Tibial nerve (tissue), 4 donors: ENCODE measurements at regions not wholly inside any gene's neighbourhood (a gene's known extent, or its start where the extent isn't known, plus 50 kb on each side); places are given as distances from the start of the nearest gene placed in this dataset.

Experiments
- DNase-seq, 2 donors: peaks; one replicate each; pipeline ENCODE4 v3.0.0-alpha.2; 2019; ENCODE audit warnings: low spot score in 2 of 2
- H3K27ac ChIP-seq, 4 donors: fragments of 200-600 bp; sonication (generic) in 3 of 4; one replicate each; pipeline ENCODE4 v1.5.1; 2017 to 2019; ENCODE audit warnings: mild to moderate bottlenecking in 1 of 4
- H3K27me3 ChIP-seq, 2 donors: fragments of 200-600 bp; sonication (generic) in 1 of 2; one replicate each; pipeline versions ENCODE4 v1.5.1 to v1.6.0; 2017 to 2019
- H3K36me3 ChIP-seq, 3 donors: fragments of 200-600 bp; sonication (generic); one replicate each; pipeline ENCODE4 v1.5.1; 2018 to 2019
- H3K4me1 ChIP-seq, 4 donors: fragments of 200-600 bp; sonication (generic) in 3 of 4; one replicate each; pipeline ENCODE4 v1.5.1; 2017 to 2019
- H3K4me3 ChIP-seq, 4 donors: fragments of 200-600 bp; sonication (generic) in 3 of 4; one replicate each; pipeline ENCODE4 v1.5.1; 2017 to 2019; ENCODE audit warnings: mild to moderate bottlenecking in 1 of 4, moderate library complexity in 1 of 4
- H3K9me3 ChIP-seq, 4 donors: fragments of 200-600 bp; sonication (generic) in 3 of 4; one replicate each; pipeline ENCODE4 v1.5.1; 2017 to 2019
- EP300 ChIP-seq, 2 donors: sonication (generic); formaldehyde crosslinking; IDR thresholded peaks; one replicate each; pipeline ENCODE4 v1.6.1; 2017; ENCODE audit warnings: antibody characterized with exemption in 2 of 2, mild to moderate bottlenecking in 1 of 2
- POLR2A ChIP-seq, 2 donors: fragments of 450-650 bp; IDR thresholded peaks; one replicate each; pipeline ENCODE4 v1.6.1; 2017; ENCODE audit warnings: antibody characterized with exemption in 2 of 2, mild to moderate bottlenecking in 2 of 2, moderate library complexity in 2 of 2
- WGBS, 2 donors: methylation state at CpG; one replicate each; pipeline ENCODE4 v1.1.5; 2018; 5-methylcytosine and 5-hydroxymethylcytosine counted together
- TF ChIP-seq, protein P1 (sequence below), 5 experiments: fragments of 200-600 bp in 3 of 5; fragments of 450-650 bp in 2 of 5; sonication (generic) in 3 of 5; IDR thresholded peaks; one replicate each; pipeline ENCODE4 v1.5.1; 2016 to 2019; ENCODE audit warnings: antibody characterized with exemption in 5 of 5, mild to moderate bottlenecking in 3 of 5, moderate library complexity in 2 of 5

DNA sequence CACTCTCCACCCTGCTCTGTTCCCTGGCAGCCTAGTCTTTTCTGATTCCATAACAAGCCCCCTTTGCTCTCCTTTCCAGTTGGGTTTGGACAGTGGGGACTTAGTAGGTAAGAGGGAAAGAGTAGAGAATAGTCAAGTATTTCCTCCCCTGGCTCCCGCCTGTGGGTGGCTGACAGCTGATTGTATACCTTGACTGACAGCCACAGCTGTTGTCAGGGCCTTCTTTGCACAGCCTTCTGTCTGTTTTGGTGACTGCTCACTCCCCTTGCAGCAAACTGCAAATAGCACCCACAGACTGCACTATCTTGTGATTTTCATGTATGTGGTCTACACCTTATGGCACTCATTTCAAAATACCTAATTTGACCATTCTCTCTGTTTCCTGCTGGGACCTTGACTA is 486.3 kb downstream of the ACTR3B start:
- H3K36me3 ChIP-seq = no peaks in the 10 kb centered on the region
- H3K27me3 ChIP-seq = no peaks in the 10 kb centered on the region
- H3K4me1 ChIP-seq = no peaks in the 10 kb centered on the region
- WGBS, 2 donors = 89 to 100% methylated on average over 1 of the region's 1 CpG
- H3K9me3 ChIP-seq = peaks cover 0 to 8% (median 0%) of the 10 kb centered on the region in 4 donors
- DNase-seq = no peak
- no peak overlapping the region for H3K4me3 ChIP-seq
- no peak for TF ChIP-seq EP300 (IDR thresholded peaks at IDR 0.05)
- H3K27ac ChIP-seq = no peak overlapping the region

DNA sequence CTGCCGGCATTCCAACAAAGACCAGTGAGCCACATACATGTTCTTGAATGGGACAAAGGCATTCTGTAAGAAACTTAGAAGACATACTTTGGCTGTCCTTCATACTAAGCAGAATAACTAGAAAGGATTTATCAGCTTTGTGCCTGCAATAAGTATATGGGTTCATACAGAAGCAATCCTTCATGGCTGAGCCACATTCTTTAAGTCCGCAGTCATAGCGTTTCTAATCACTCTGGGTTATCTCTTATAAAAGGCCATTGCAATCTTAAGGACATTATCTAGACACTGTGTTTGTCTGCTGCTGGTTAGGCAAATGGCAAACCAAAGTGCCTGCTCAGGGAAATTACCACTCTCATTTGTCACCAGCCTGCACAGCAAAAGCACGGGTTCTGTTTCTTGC is 488.4 kb downstream of the ACTR3B start:
- Histone ChIP-seq H3K27ac (no peak overlapping the region), H3K27me3 (no peaks in the 10 kb centered on the region), H3K9me3 (peaks cover 0 to 13% (median 0%) of the 10 kb centered on the region in 4 donors), H3K4me1 (no peaks in the 10 kb centered on the region), H3K36me3 (no peaks in the 10 kb centered on the region), H3K4me3 (no peak overlapping the region)
- TF ChIP-seq EP300 (IDR thresholded peaks at IDR 0.05) (no peak), POLR2A (IDR thresholded peaks at IDR 0.05) (no peak)
- TF ChIP-seq, protein P1, sequence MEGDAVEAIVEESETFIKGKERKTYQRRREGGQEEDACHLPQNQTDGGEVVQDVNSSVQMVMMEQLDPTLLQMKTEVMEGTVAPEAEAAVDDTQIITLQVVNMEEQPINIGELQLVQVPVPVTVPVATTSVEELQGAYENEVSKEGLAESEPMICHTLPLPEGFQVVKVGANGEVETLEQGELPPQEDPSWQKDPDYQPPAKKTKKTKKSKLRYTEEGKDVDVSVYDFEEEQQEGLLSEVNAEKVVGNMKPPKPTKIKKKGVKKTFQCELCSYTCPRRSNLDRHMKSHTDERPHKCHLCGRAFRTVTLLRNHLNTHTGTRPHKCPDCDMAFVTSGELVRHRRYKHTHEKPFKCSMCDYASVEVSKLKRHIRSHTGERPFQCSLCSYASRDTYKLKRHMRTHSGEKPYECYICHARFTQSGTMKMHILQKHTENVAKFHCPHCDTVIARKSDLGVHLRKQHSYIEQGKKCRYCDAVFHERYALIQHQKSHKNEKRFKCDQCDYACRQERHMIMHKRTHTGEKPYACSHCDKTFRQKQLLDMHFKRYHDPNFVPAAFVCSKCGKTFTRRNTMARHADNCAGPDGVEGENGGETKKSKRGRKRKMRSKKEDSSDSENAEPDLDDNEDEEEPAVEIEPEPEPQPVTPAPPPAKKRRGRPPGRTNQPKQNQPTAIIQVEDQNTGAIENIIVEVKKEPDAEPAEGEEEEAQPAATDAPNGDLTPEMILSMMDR (IDR thresholded peaks at IDR 0.05) = no peak
- WGBS, 2 donors = 64 to 67% methylated on average over 4 of the region's 4 CpGs
- no peak for DNase-seq

DNA sequence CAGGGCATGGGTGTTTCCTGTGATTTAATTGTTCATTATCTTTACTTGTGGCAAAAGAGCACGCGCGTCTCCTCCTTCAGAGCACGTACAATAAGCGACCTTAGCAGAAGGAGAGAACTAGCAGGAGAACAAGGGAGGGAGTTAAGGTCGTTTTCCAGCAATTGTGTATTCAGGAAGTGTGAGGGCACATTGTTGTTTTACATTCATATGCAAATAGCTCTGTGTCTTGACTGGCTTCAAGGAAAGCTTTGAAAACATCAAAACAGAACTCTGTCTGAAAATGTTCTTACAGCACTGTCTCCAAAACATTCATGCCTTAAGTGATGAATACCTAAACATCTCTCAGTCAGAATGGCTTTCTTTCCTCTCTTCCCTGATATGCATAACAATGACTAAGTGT is 499.1 kb downstream of the ACTR3B start:
- Histone ChIP-seq H3K9me3 (no peaks in the 10 kb centered on the region), H3K27me3 (no peaks in the 10 kb centered on the region), H3K27ac (no peak overlapping the region), H3K36me3 (no peaks in the 10 kb centered on the region), H3K4me3 (no peak overlapping the region), H3K4me1 (no peaks in the 10 kb centered on the region)
- DNase-seq = no peak
- no peak for TF ChIP-seq POLR2A (IDR thresholded peaks at IDR 0.05)
- no peak for TF ChIP-seq EP300 (IDR thresholded peaks at IDR 0.05)
- TF ChIP-seq, protein P1 (IDR thresholded peaks at IDR 0.05) = no peak
- WGBS, 2 donors = 56 to 65% methylated on average over 6 of the region's 6 CpGs

DNA sequence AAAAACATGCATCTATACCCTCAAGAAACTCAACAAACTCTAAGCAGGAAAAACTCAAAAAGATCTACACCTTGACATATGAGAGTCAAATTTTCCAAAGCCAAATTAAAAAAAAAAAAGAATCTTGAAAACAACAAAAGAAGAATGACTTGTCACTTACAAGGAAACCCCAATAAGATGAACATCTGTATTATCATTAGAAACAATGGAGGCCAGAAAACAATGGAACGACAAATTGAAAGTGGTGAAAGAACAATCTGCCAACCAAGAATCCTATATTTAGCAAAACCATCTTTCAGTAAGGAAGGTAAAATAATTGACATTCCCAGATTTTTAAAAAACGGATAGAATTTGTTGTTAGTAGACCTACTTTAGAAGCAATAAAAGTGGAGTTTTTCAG is 516.8 kb downstream of the ACTR3B start:
- no peak overlapping the region for H3K4me3 ChIP-seq
- WGBS, 2 donors = 94% methylated on average over 2 of the region's 2 CpGs
- H3K27ac ChIP-seq = no peak overlapping the region
- H3K27me3 ChIP-seq = no peaks in the 10 kb centered on the region
- H3K9me3 ChIP-seq = peaks cover 0 to 26% (median 2%) of the 10 kb centered on the region in 4 donors
- TF ChIP-seq POLR2A (IDR thresholded peaks at IDR 0.05) = no peak
- TF ChIP-seq EP300 (IDR thresholded peaks at IDR 0.05) = no peak
- TF ChIP-seq, protein P1 (IDR thresholded peaks at IDR 0.05) = no peak
- no peak for DNase-seq
- H3K36me3 ChIP-seq = no peaks in the 10 kb centered on the region
- H3K4me1 ChIP-seq = no peaks in the 10 kb centered on the region

DNA sequence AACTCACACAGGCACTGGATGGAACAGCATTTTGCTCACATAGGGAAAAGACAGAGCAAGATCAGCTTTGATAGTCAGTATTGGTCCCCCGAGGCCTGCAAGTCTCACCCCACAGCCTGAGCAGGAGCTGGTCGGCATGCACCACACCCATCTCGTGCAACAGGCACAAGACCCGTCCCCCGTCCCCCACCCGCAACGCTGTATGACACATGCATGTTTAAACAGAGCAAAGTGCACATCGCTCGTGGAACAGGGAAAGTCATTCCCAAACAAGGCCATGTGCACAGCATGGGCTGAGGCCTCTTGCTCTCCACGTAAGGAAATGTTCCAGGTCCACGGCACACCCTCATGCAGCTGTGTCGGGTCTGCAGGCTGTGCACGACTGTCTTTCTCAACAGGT is 527.2 kb downstream of the ACTR3B start:
- Histone ChIP-seq H3K9me3 (peaks cover 0 to 3% (median 0%) of the 10 kb centered on the region in 4 donors), H3K4me1 (no peaks in the 10 kb centered on the region), H3K27ac (no peak overlapping the region), H3K27me3 (no peaks in the 10 kb centered on the region), H3K4me3 (no peak overlapping the region), H3K36me3 (no peaks in the 10 kb centered on the region)
- TF ChIP-seq, protein P1 (IDR thresholded peaks at IDR 0.05) = no peak
- TF ChIP-seq POLR2A (IDR thresholded peaks at IDR 0.05) = no peak
- TF ChIP-seq EP300 (IDR thresholded peaks at IDR 0.05) = no peak
- DNase-seq = no peak
- WGBS, 2 donors = 91 to 92% methylated on average over 13 of the region's 13 CpGs

DNA sequence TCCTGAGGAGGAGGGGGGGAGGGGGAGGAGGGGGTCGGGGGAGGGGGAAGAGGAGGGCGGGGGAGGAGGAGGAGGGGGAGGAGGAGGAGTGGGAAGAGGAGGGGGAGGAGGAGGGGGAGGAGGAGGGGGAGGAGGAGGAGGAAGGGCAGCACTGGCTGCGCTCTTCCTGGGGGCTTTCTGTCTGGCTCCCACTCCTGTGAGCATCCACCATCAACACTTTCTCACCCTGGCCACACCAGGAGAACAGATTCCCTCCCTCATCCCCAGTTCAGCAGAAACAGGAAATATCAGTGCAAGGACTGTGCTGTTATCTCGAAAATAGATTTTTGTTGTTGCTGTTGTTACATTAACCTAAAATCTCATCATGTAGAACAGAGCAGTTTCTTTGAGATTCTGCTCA is 530.5 kb downstream of the ACTR3B start:
- TF ChIP-seq EP300 (IDR thresholded peaks at IDR 0.05) = no peak
- no peaks in the 10 kb centered on the region for H3K27me3 ChIP-seq
- H3K27ac ChIP-seq = no peak overlapping the region
- DNase-seq = no peak
- WGBS, 2 donors = 63 to 78% methylated on average over 2 of the region's 4 CpGs
- H3K36me3 ChIP-seq = no peaks in the 10 kb centered on the region
- no peaks in the 10 kb centered on the region for H3K4me1 ChIP-seq
- no peak overlapping the region for H3K4me3 ChIP-seq
- no peaks in the 10 kb centered on the region for H3K9me3 ChIP-seq
